ENCODE measurements at regions not wholly inside any gene's neighbourhood (a gene's known extent, or its start where the extent isn't known, plus 50 kb on each side); places are given as distances from the start of the nearest gene placed in this dataset.

- DNase-seq (ENCODE audit: insufficient read length, low spot score) (no peak), FAIRE-seq (no peak)
- TF ChIP-seq CTCF (IDR thresholded peaks at IDR 0.05; ENCODE audit: insufficient read depth, missing control alignments), result no peak
These were observed 180.7 kb upstream of the HS3ST5 start for GRCh38 chr6:114523508-114523907.

GRCh38 chr6:114521926-114522325, 179.1 kb upstream of the HS3ST5 start:
- TF ChIP-seq CTCF (IDR thresholded peaks at IDR 0.05; ENCODE audit: insufficient read depth, missing control alignments), result no peak
- FAIRE-seq, result no peak
- DNase-seq (ENCODE audit: insufficient read length, low spot score), result no peak

- TF ChIP-seq CTCF (IDR thresholded peaks at IDR 0.05; ENCODE audit: insufficient read depth, missing control alignments), result no peak
- FAIRE-seq, result no peak
- DNase-seq (ENCODE audit: insufficient read length, low spot score), result no peak
These were observed 178.2 kb upstream of the HS3ST5 start for GRCh38 chr6:114520976-114521375.

GRCh38 chr6:114514170-114514569, 171.3 kb upstream of the HS3ST5 start:
- DNase-seq (ENCODE audit: insufficient read length, low spot score) (no peak), FAIRE-seq (no peak)
- TF ChIP-seq CTCF (IDR thresholded peaks at IDR 0.05; ENCODE audit: insufficient read depth, missing control alignments), result no peak

GRCh38 chr6:114471450-114471849, 128.6 kb upstream of the HS3ST5 start:
- DNase-seq (ENCODE audit: insufficient read length, low spot score) (no peak), FAIRE-seq (no peak)
- no peak for TF ChIP-seq CTCF (IDR thresholded peaks at IDR 0.05; ENCODE audit: insufficient read depth, missing control alignments)

- FAIRE-seq, result no peak
- DNase-seq (ENCODE audit: insufficient read length, low spot score), result no peak
- TF ChIP-seq CTCF (IDR thresholded peaks at IDR 0.05; ENCODE audit: insufficient read depth, missing control alignments), result no peak
These were observed 125.1 kb upstream of the HS3ST5 start for GRCh38 chr6:114467931-114468330.

GRCh38 chr6:114465511-114465910, 122.7 kb upstream of the HS3ST5 start:
- no peak for FAIRE-seq
- DNase-seq (ENCODE audit: insufficient read length, low spot score), result no peak
- no peak for TF ChIP-seq CTCF (IDR thresholded peaks at IDR 0.05; ENCODE audit: insufficient read depth, missing control alignments)
